ENCODE measurements at regions not wholly inside any gene's neighbourhood (a gene's known extent, or its start where the extent isn't known, plus 50 kb on each side); places are given as distances from the start of the nearest gene placed in this dataset.
"Not testable (repeated sequence)": the region's sequence is repeated elsewhere in the genome, so short reads cannot be mapped to it uniquely, and the experiment has no call there.

DNA sequence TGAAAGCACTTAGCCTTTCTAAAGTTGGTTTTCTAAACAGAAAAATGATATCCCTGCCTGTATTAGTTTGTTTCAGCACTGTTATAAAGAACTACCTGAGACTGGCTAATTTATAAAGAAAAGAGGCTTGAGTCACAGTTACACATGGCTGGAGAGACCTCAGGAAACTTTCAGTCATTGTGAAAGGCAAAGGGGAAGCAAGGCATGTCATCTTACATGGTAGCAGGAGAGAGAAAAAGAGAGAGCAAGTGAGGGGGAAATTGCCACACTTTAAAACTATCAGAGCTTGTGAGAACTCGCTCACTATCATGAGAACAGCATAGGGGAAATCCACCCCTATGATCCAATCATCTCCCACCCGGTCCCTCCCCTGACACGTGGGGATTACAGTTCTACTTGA is 64.9 kb downstream of the FAM170A start:
- DNase-seq (ENCODE audit: extremely low read depth, low read depth), result no peak

DNA sequence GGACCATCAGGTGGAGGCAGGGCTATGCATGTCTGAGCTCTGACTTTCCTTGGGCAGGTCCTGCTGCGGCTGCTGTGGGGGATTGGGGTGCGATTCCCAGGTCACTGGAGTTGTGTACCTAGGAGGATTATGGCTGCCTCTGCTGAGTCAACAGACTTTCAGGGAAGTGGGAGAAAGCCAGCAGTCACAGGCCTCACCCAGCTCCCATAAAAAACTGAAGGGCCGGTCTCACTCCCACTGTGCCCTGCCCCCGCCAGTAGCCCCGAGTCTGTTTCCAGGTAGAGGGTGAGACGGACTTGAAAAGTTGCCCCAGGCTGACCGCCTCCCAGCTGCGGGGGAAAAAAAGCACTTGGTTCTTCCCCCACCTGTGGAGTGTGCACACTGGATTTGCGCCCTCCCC is 76.7 kb downstream of the FAM170A start:
- no peak for DNase-seq (ENCODE audit: extremely low read depth, low read depth)

DNA sequence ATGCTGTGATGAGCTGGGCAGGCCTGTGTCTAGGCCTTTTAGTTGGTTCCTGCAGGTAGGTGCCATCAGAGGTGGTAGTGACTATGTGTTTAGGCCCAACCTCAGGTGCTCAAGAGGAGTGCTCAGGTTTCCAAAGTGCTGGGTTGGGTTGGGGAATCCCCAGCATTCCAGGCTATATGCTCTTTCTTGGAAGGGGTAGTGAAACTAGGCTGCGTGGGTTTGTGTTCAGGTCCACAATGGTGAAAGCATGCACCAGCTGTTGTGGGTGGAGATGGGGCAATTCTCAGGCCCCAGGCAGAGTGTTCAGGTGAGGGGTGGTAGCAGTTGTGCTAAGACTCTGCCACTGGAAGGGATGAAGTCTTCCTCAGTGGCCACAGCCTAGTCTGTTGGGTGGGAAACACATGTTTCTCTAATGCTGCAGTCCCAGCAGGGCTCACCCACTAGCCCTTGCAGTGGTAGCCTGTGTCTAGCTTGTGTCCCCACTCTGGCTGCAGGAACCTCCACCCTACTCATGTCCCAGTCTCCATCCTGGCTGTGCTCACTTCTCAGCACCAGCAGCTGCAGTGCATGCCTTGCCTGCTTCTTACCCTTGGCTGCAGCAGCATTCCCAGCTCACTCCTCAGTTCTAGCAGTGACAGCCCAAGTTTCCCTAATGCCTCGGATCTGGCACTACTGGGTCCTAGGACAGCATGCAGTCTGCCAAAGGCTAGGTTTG is 78.9 kb downstream of the FAM170A start:
- no peak for DNase-seq (ENCODE audit: extremely low read depth, low read depth)

DNA sequence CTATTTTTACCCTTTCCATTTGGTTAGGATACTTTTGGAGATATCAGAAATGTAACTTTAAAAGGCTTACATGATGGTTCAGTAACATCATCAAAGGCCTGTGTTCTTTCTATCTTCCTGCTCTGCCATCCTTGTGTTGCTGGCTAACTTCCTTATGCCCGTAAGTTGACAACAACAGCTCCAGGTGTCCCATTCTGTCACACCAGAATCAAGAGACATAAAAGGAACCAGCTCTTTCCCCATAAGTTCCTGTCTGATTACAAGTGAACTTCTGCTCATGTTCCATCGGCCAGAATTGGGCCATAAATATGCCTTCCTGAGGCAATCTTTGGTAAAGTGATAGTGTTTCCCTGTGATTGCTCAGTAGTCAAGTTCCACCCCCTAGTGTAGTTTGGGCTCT is 92.4 kb downstream of the FAM170A start:
- no peak for DNase-seq (ENCODE audit: extremely low read depth, low read depth)

DNA sequence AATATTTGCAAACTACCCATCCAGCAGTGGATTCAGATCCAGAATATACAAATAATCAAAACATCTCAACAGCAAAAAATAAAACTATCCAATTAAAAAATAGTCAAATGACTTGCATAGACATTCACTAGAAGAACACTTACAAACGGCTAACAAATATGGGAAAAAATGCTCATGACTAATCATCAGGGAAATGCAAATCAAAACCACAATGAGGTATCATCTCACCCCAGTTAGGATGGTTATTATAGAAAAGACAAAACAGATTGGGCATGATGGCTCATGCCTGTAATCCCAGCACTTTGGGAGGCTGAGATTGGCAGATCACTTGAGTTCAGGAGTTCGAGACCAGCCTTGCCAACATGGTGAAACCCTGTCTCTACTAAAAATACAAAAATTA is 95.9 kb downstream of the FAM170A start:
- not testable (repeated sequence) for DNase-seq (ENCODE audit: extremely low read depth, low read depth)

DNA sequence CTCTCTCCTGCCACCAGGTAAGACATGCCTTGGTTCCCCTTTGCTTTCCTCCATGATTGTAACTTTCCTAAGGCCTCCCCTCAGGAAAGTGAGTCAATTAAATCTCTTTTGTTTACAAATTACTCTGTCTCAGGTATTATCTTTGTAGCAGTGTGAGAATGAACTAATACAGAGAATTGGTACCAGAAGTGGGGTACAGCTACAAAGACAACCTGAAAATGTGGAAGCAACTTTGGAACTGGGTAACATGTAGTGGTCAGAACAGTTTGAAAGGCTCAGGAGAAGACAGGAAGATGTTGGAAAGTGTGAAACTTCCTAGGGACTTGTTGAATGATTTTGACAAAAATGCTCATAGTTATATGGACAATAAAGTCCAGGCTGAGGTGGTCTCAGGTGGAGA is 97.2 kb downstream of the FAM170A start:
- no peak for DNase-seq (ENCODE audit: extremely low read depth, low read depth)

DNA sequence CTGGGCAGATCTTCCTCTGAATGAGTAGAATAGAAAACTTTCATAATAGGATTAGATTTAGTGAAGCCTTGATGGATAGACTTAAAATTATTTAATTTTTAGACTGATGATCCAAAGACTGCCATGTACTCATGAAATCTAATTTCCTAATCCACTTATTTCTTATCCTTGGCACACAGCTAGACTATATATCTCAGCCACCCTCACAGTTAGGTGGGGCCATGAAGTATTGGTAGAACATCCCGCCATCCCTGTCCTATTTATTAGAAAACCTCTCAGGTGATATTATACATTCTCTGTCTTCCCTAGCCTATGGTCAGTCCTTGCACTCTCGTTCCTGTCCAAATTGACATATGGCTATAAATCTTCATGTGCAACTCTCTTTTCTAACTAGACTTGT is 110.9 kb downstream of the FAM170A start:
- DNase-seq (ENCODE audit: extremely low read depth, low read depth), result no peak

DNA sequence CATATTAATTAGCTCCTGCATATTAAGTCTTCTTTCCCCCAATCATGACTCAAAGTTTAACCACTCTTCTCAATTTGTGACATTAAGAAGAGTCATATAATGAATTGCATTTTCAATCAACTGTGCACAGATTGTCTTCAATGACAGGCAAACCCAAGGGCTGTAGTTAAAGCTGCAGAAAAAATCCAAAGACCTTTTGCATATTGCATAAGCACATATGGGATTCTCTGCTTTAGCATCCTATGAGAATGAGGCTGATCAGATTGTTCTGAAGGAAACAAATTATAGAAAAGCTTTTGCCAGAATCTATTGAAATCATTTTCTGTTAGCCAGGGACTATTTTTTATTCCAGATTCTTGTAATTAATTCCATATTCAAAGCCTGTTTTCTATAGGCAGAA is 112.3 kb downstream of the FAM170A start:
- no peak for DNase-seq (ENCODE audit: extremely low read depth, low read depth)

DNA sequence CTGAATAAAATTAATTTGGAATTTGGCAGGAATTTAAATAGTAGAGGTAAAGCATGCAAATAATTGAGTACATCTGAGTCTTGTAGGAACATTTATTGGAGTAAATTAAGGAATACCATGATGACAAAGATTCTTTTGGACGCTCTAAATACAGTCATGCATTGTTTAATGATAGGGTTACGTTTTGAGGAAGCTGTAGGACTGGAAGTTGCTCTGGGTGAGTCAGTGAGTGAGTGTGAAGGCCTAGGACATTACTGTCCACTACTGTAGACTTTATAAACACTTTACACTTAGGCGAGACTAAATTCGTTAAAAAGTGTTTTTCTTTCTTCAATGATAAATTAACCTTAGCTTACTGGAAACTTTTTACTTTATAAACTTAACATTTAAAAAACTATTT is 113.0 kb downstream of the FAM170A start:
- DNase-seq (ENCODE audit: extremely low read depth, low read depth), result no peak

DNA sequence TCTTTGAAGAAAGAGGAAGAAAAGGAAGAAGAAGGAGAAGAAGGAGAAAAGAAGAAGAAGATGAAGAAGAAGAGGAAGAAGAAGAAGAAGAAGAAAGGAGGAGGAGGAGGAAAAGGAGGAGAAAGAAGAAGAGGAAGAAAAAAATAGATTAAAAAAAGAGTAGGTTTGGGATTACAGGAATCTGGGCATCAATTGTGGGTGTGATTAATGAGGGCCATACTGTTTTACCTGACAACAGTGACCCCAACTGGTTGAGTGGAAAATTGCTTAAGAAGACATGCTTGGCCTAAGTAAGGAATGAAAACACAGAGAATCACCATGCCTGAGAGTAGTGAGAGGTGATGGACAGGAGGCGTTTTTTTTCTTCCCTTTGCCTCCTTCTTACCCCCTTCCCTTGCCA is 114.6 kb downstream of the FAM170A start:
- peak; percentile 40 for DNase-seq (ENCODE audit: extremely low read depth, low read depth)

DNA sequence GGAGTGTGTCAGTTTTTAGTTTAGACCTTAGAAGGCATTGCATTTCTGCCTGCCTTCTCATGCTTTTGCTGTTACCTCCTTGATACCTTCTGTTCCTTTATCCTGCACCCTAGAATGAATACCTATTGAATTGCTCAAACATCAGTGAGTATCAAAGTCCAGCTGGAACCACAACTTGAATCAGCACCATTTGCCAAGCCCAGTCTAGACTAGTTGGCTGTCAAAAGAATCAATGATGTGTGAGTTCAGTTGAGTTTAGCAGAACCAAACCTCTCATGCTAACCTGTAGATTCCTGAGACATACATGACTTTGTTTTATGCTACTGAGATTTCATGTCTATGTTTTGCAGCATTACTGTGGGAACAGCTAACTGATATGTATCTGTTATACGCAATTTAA is 116.6 kb downstream of the FAM170A start:
- no peak for DNase-seq (ENCODE audit: extremely low read depth, low read depth)

DNA sequence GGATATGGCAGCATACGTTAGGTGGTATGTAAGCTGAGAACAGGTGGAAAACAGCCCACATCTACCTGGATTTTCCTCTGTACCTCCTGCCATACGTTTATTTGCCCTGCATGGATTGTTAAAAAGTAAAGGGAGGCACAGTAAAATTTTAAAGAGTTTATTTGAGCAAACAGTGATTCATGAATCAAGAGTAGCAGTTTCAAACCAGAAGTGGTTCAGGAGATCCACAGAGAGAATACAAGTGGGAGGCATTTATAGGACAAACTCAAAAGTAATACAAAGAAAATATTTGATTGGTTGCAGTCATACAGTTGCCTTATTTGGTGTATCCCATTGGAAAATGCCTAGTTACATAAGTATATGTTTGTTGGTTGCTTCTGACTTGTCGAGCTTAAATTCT is 117.6 kb downstream of the FAM170A start:
- DNase-seq (ENCODE audit: extremely low read depth, low read depth), result no peak

DNA sequence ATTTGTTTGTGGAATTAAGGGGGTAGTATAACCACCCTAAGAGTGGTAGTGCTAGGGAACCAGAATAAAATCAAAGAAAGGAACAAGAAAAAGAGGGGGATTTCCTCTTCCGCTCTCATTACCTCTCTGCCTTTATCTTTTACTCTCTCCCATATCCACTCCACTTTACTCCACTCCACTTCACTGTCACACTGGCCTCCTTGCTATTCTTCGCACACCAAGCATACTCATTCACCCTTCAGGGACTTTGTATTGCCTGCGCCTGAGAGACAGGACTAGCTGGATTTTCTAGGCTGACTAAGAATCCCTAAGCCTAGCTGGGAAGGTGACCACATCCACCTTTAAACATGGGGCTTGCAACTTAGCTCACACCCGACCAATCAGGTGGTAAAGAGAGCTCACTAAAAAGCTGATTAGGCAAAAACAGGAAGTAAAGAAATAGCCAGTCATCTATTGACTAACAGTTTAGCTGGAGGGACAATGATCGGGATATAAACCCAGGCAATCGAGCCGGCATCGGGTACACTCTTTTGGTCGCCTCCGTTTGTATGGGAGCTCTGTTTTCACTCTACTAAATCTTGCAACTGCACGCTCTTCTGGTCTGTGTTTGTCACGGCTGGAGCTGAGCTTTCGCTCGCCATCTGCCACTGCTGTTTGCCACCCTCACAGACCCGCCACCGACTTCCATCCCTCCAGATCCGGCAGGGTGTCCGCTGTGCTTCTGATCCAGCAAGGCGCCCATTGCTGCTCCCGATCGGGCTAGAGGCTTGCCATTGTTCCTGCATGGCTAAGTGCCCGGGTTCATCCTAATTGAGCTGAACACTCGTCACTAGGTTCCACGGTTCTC is 121.8 kb downstream of the FAM170A start:
- DNase-seq (ENCODE audit: extremely low read depth, low read depth), result no peak

DNA sequence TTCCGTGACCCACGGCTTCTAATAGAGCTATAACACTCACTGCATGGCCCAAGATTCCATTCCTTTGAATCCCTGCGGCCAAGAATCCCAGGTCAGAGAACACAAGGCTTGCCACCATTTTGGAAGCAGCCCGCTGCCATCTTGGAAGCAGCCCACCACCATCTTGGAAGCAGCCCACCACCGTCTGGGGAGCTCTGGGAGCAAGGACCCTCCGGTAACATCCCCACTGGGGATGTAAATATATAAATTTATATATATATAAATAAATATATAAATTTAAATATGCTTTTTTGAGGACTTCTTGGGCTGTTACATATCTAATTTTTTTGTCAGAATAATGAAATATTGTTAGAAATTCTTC is 122.4 kb downstream of the FAM170A start:
- DNase-seq (ENCODE audit: extremely low read depth, low read depth), result no peak

DNA sequence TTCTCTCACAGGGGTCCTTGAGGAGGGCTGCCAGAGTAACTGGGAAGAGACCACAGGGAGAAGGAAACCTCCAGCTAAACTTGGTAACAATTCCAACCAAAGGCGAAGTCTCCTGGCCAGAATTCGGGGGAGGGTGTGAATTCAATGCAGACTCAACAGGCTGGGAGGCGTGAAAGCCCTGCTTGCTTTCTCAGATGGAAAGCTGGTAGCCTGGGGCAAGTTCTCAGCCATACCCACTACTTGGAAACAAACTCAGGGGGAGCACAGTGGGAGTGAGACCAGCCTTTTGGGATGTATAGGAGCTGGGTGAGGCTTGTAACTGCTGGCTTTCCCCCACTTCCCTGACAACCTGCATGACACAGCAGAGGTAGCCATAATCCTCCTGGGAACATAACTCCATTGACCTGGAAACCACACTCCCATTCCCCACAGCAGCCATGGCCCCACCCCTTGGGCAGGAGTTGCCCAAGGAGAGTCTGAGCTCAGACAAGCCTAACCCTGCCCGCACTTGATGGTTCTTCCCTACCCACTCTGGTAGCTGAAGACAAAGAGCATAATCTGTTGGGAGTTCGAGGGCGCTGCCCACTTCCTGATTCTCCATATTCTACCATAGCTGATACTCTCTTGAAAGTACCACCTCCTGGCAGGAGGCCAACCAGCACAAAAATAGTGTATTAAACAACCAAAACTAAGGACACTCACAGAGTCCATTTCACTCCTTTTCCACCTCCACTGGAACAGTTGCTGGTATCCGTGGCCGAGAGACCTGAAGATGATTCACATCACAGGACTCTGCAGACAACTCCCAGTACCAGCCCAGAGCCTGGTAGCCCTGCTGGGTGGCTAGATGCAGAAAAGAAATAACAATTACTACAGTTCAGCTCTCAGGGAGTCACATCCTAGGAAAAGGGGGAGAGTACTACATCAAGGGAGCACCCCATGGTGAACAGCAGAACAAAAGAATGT is 123.8 kb downstream of the FAM170A start:
- DNase-seq (ENCODE audit: extremely low read depth, low read depth), result no peak

DNA sequence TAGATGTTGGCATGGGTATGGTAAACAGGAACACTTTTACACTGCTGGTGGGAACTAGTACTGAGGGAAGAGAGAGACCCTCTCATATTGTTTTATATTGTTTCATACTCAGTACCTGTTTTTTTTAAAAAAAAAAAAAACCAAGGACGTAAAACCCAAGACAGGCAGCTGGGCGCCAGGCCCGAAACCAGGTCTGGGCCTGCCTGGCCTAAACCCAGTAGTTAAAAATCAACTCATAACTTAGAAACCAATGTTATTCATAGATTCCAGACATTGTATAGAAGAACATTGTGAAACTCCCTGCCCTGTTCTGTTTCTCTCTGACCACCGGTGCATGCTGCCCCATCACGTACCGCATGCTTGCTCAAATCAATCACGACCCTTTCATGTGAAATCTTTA is 125.5 kb downstream of the FAM170A start:
- not testable (repeated sequence) for DNase-seq (ENCODE audit: extremely low read depth, low read depth)

DNA sequence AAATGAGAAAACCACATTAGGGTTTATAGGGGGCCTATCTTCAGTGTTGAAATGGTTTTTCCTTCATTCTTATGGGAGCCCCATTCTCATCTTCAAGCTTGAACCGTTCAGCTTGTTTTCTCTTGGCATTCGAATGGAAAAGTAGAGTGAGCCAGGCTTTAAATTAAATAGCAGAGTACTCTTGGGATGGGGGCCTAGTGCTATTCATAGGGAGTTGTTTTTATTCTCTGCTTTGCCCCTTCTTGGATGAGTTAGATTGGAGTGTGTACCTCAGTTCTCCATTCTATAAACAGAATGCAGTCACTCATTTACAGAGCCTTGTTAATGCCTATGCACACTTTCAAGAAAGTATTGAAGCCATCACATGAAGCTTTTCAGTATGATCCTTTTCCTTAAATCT is 127.9 kb downstream of the FAM170A start:
- no peak for DNase-seq (ENCODE audit: extremely low read depth, low read depth)

DNA sequence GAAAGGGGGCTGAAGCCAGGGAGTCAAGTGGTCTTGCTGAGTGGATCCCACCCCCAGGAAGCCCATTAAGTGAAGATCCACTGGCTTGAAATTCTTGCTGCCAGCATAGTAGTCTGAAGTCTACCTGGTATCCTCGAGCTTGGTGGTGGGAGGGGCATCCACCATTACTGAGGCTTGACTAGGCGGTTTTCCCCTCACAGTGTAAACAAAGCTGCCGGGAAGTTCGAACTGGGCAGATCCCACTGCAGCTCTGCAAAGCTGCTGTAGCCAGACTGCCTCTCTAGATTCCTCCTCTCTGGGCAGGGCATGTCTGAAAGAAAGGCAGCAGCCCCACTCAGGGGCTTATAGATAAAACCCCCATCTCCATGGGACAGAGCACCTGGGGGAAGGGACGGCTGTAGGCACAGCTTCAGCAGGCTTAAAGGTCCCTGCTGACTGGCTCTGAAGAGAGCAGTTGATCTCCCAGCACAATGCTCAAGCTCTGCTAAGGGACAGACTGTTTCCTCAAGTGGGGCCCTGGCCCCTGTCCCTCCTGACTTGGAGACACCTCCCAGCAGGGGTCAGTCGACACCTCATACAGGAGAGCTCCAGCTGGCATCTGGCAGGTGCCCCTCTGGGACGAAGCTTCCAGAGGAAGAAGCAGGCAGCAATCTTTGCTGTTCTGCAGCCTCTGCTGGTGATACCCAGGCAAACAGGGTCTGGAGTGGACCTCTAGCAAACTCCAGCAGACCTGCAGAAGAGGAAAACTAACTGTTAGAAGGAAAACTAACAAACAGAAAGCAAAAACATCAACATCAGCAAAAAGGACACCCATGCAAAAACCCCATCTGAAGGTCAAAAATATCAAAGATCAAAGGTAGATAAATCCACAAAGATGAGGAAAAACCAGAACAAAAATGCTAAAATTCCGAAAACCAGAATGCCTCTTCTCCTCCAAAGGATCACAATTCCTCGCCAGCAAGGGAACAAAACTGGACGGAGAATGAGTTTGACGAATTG is 140.6 kb downstream of the FAM170A start:
- not testable (repeated sequence) for DNase-seq (ENCODE audit: extremely low read depth, low read depth)

DNA sequence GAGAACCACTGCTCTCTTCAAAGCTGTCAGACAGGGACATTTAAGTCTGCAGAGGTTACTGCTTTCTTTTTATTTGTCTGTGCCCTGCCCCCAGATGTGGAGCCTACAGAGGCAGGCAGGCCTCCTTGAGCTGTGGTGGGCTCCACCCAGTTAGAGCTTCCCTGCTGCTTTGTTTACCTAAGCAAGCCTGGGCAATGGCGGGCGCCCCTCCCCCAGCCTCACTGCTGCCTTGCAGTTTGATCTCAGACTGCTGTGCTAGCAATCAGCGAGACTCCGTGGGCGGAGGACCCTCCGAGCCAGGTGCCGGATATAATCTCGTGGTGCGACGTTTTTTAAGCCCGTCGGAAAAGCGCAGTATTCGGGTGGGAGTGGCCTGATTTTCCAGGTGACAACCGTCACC is 150.8 kb downstream of the FAM170A start:
- DNase-seq (ENCODE audit: extremely low read depth, low read depth), result not testable (repeated sequence)

DNA sequence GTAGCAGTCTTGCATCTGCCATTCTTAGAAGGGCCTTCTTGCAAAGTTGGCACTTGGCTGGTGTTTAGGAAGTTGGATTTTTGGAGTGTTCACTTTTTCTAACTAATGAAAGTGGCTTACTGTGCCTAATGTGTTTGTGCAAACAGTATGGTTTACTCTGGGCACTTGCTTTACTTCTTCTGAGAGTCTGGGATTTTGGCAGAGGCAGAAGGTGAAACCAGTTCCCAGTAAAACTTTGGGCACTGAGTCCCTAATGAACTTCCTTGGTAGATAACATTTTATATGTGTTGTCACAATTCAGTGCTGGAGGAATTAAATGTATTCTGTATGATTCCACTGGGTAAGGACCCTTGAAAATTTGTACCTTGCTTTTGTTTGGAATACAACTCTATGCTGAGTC is 155.7 kb downstream of the FAM170A start:
- no peak for DNase-seq (ENCODE audit: extremely low read depth, low read depth)

All from NCI-H460 (cell line).